HCT116 (cell line): ENCODE measurements at regions not wholly inside any gene's neighbourhood (a gene's known extent, or its start where the extent isn't known, plus 50 kb on each side); places are given as distances from the start of the nearest gene placed in this dataset.

ENCODE experiments used
- POLR2A ChIP-seq: IDR thresholded peaks from 2 replicates; pipeline ENCODE4 v1.7.0; 2011; ENCODE audit warnings: borderline replicate concordance; ENCODE audit not compliant: insufficient read depth, insufficient read length; ENCODE audit errors: extremely low read depth
- POLR2AphosphoS5 ChIP-seq: IDR thresholded peaks from 2 replicates; pipeline ENCODE4 v1.6.1; 2011; ENCODE audit warnings: mild to moderate bottlenecking, low read depth, low read length, moderate library complexity

DNA sequence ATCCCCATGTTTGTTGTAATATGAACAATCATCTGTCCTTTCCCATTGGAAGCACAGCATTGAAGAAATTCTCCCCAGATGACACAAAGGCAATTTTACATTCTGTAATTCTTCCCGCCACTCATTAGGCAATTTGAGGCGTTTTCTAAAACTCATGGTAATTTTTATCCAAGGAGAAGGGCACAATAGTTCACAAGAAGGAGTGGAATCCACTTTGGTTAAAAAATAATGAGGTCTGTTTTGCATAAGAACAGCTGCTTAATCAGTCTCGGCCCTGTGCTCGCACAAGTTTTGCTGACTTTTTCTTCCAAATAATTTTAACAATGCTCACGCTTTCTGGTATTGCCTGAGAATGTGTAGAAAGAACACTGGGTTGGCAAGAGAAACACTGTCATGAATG is 94.0 kb downstream of the CAVIN4 start:
- no peak for TF ChIP-seq POLR2AphosphoS5
- no peak for TF ChIP-seq POLR2A
